GM12892 (cell line): ENCODE measurements at regions not wholly inside any gene's neighbourhood (a gene's known extent, or its start where the extent isn't known, plus 50 kb on each side); places are given as distances from the start of the nearest gene placed in this dataset.

Source experiments
- DNase-seq: peaks from one replicate; pipeline ENCODE4 v3.0.0; 2011; ENCODE audit not compliant: insufficient read length
- FAIRE-seq: peaks from 2 replicates; lab custom pipeline; 2011; peaks lifted over from hg19 to GRCh38; lab: Jason Lieb, UNC
- POLR2A ChIP-seq: IDR thresholded peaks from 2 replicates; pipeline ENCODE4 v1.6.1; 2011; ENCODE audit warnings: low read depth, low read length, control low read depth
- POLR2AphosphoS5 ChIP-seq: IDR thresholded peaks from 2 replicates; pipeline ENCODE4 v1.6.1; 2011; ENCODE audit warnings: low read depth, low read length, control low read depth
- TAF1 ChIP-seq: IDR thresholded peaks from 2 replicates; pipeline ENCODE4 v1.6.1; 2011; ENCODE audit warnings: low read depth, mild to moderate bottlenecking, control low read depth, low read length, borderline replicate concordance

DNA sequence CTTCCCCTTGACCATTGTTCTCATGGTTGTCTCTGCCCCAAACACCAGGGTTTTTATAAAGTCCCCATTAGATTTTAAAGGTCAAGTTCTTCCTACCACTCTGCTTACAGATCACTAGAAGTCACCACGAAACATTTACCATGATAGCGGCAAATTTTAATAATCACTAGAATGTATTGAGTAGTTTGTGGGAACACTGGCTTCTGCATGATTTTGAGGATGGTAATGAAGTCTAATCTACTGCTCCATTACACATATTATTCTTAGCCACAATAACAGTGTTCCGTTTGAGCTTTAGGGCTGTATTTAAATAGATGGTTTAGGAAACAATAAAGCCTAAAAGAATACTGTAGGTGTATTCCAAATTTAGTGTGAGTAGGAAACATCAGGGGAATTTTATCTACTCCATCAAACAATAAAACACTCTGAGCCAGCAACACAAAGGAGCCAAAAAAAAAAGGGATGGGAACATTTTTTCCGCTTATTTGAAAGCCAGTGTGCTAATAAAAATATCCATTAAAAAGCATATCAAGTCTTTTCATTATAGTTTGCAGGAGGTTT is 49.7 kb downstream of the KLF12 start:
- FAIRE-seq (no peak), DNase-seq (no peak)
- no peak for TF ChIP-seq TAF1
- no peak for TF ChIP-seq POLR2A
- TF ChIP-seq POLR2AphosphoS5, result no peak

DNA sequence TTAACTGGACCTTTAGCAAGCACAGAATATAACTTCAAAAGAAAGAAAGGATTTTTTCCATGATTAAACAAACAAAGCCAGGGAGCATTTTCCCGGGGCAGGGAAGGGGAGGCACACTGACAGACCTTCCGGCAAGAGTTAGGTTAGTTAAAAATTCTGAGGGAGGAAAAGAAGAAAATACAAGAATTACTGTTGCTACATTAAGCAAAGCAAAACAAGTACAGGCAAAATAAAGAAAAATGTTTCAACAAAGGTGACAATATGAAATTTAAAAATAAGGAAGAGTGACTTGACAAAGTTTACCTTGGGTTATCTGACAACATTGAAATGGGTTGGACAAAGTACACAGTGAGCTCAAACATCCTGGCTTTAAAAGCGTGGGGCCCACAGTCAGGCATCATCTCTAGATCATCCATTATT is 51.5 kb downstream of the KLF12 start:
- DNase-seq (no peak), FAIRE-seq (no peak)
- TF ChIP-seq POLR2A (no peak), TAF1 (no peak), POLR2AphosphoS5 (no peak)

DNA sequence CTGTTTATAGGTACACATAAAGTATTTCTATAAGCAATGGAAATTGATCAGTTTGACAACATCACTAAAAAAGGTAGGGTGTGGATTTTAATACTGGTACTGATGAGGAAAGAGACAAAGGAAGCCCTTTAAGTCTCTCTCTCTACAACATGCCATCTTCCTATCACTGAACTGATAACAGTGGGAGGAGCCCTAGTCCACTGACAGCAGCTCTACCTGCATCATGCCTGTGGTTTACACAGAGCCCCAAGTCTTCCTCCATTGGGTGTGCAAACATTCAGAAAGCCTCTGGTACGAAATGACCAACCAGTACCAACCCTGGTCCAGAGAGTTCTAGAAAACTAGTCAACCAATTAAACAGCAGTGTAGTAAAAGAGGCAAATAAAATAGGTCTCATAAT is 53.4 kb downstream of the KLF12 start:
- FAIRE-seq (peak; percentile 33), DNase-seq (no peak)
- TF ChIP-seq POLR2A, result no peak
- TF ChIP-seq POLR2AphosphoS5, result no peak
- no peak for TF ChIP-seq TAF1

DNA sequence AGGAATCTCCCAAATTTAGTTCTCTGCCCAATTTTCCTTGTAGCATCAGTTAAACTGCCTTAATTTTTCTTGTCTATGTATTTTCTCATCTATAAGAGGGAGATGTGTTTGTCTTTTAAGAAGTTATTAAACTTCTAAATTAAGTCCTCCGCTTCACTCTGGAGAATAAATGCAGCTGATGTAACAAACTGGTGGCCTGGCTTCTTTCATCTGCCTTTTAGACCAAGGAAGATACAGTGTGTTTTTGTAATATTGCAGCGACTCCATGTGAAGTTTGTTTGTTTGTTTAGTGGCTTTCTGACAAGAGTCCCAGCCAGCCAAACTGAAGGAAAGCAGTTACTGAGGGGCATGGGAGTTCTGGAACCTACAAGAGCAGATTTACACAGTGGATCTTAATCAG is 56.4 kb downstream of the KLF12 start:
- DNase-seq (no peak), FAIRE-seq (peak; percentile 42)
- no peak for TF ChIP-seq POLR2A
- no peak for TF ChIP-seq TAF1
- no peak for TF ChIP-seq POLR2AphosphoS5

DNA sequence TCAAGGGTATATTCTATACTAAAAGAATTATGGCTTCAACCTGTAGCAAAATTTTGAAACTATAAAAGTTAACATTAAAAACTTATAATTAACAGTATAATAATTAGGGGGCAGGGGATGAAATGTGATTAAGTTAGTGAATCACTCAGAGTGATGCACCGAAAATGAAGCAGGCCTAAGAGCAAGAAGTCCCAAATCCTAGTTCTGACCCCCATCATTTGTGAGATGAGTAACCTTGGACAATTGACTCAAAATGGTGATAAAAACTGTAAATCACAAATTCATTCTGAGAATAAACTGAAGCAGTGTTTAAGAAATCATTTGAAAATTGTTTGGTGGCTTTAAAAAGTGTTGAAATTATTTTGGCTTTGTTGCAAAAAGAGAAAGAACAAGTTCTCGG is 56.8 kb downstream of the KLF12 start:
- no peak for FAIRE-seq
- TF ChIP-seq POLR2A (no peak), TAF1 (no peak), POLR2AphosphoS5 (no peak)
- DNase-seq, result no peak

DNA sequence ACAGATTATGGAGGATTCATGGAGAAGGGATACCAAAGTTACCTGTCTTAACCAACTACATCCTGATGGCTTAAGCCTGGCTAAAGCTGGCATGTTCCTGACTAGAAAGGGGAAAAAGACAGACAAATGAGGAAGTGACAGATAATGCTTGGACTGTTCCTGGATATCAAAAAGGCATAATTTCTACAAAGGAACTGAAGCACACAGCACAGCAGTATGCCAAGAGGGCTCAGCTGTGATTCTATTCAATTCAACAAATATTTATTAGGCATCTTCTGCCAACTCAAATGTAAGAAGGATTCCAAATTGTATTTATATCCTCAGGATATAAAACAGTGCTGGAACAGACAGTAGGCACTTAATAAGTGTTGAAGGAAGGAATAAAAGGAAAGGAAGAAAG is 59.5 kb downstream of the KLF12 start:
- no peak for DNase-seq

DNA sequence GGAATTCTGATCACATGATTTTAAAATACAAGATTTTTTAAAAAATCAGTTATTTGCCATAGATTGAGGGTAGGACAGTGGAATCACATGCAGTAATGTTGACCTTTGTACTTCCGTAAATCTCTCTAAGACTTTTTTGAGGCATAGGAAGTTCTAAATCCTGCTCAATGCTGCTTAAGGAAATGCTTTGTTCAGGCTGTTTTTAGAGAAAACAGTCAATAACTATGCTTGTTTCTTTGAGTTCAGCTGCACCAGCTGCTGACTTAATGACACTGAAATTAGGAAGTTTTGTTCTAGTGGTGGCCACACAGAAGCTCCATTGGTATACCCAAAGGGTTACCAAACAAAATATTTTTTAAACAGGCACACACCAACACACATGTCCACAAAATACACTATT is 60.9 kb downstream of the KLF12 start:
- DNase-seq (no peak), FAIRE-seq (no peak)
- no peak for TF ChIP-seq POLR2A
- no peak for TF ChIP-seq TAF1
- TF ChIP-seq POLR2AphosphoS5, result no peak

More for the DNA sequence above, 59.5 kb downstream of the KLF12 start:
- TF ChIP-seq POLR2AphosphoS5 (no peak), POLR2A (no peak), TAF1 (no peak)
- FAIRE-seq, result peak; percentile 68

DNA sequence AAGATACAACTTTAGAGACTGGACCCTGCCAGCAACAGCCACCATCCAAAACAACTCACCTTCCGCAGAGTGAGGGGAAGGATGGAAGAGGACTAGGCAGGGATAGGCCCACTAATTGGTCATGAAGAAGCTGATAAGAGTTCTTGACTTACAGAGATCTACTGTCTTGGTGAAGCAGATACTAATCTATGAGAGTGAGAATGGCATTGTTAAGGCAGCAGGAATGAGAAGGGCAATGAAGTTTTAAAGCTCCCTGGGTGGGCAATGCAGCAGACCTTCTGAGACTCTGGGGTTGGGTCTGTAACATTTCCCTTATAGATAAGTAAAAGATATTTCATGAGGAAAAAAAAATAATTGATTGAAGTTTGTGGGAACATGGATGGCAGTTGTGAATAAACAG is 63.7 kb downstream of the KLF12 start:
- DNase-seq (no peak), FAIRE-seq (no peak)
- no peak for TF ChIP-seq TAF1
- no peak for TF ChIP-seq POLR2A
- 0 out of 2 replicates have a peak, but pooled peaks have one; percentile 0 for TF ChIP-seq POLR2AphosphoS5

DNA sequence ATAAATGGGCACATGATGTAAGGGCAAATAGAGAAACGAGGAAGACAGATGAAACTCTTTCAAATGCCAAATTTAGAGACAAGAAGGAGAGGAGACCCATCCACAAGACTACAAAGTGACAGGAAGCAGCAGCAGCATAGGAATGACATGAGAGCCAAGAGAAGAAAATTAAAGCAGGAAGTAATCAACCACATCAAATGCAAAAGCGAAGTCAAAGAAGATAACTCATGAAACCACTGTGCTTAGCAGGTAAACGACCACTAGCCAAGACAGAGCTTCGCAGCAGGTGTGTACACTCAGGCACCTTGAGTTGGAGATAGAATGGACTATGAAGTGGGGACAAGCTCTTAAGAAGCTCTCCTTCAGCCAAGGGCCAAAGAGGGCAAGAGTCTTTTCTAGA is 64.1 kb downstream of the KLF12 start:
- peak; percentile 85 for FAIRE-seq
- TF ChIP-seq POLR2AphosphoS5, result 0 out of 2 replicates have a peak, but pooled peaks have one; percentile 28
- no peak for TF ChIP-seq POLR2A
- DNase-seq, result no peak

DNA sequence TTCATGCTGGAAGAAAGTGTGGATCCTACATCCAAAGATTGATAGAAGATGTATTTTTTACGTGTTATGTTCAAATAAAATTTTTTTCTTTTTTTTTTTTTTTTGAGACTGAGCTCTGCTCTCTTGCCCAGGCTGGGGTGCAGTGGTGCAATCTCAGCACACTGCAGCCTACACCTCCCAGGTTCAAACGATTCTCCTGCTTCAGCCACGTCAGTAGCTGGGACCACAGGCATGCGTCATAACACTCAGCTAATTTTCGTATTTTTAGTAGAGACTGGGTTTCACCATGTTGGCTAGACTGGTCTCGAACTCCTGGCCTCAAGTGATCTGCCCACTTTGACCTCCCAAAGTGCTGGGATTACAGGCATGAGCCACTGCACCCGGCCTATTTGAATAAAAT is 65.7 kb downstream of the KLF12 start:
- no peak for DNase-seq
- FAIRE-seq, result no peak
- no peak for TF ChIP-seq POLR2A
- no peak for TF ChIP-seq TAF1
- no peak for TF ChIP-seq POLR2AphosphoS5

DNA sequence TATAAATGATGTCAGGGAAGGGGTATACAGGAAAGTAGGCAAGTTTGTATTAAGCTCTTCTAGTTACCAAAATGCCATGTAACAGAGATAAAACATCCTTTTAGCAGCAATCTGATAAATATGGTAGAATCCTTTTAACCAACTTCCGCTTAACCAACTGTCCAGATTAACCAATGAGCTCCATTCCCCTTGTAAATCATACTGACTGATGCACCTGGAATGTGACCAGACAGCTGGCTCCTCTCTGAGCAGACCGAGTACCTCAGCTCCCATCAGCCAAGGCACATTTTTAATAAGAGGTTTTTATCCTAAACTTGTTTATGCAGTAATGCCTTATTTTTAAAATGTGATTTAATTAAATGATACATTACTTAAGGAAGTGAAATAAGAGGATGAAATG is 66.4 kb downstream of the KLF12 start:
- no peak for DNase-seq
- FAIRE-seq, result no peak
- TF ChIP-seq POLR2A, result no peak
- TF ChIP-seq TAF1, result no peak
- no peak for TF ChIP-seq POLR2AphosphoS5

DNA sequence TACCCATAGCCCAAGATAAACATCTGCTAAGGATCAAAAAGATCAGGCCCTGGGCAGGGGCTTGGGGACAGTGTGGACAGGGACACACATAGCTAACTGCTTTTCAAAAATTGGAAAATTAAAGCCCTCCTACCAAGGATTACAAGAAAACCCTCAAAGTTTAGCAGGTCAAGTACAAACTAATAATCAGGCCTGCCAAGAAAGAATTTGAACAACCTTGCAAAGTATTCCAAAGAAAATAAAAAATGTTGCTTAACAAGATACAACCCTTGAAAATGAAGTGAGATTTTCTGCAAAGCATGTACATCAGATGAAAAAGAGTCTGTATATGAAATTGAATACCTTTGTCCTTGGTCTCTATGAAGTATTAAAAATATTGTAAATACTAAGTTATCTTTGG is 67.3 kb downstream of the KLF12 start:
- FAIRE-seq (peak; percentile 36), DNase-seq (no peak)
- TF ChIP-seq TAF1 (no peak), POLR2AphosphoS5 (no peak), POLR2A (no peak)
